Stimulated activated CD4-positive, alpha-beta T cell treated with anti-CD3 and anti-CD28 coated beads, Interleukin-4, amount 100 ng/mL, for 24 hours (primary cell): ENCODE measurements at regions not wholly inside any gene's neighbourhood (a gene's known extent, or its start where the extent isn't known, plus 50 kb on each side); places are given as distances from the start of the nearest gene placed in this dataset.
A peak's percentile ranks its signal among the peaks of the same experiment; 100 is the strongest.
"Not testable (repeated sequence)": the region's sequence is repeated elsewhere in the genome, so short reads cannot be mapped to it uniquely, and the experiment has no call there.

Source experiments
- DNase-seq: peaks from one replicate; pipeline ENCODE4 v3.0.0-alpha.2; 2020

GRCh38 chr3:30475038-30475808, 131.2 kb upstream of the TGFBR2 start:
- DNase-seq: peak; percentile 19

- DNase-seq: no peak
These were observed 130.6 kb upstream of the TGFBR2 start for GRCh38 chr3:30475809-30476178.

- no peak for DNase-seq
These were observed 129.9 kb upstream of the TGFBR2 start for GRCh38 chr3:30476368-30477084.

- DNase-seq: no peak
These were observed 129.1 kb upstream of the TGFBR2 start for GRCh38 chr3:30477149-30477921.

- DNase-seq: not testable (repeated sequence)
These were observed 126.7 kb upstream of the TGFBR2 start for GRCh38 chr3:30479737-30480136.

- DNase-seq: not testable (repeated sequence)
These were observed 126.2 kb upstream of the TGFBR2 start for GRCh38 chr3:30480156-30480555.

- no peak for DNase-seq
These were observed 125.8 kb upstream of the TGFBR2 start for GRCh38 chr3:30480587-30480986.

GRCh38 chr3:30481241-30481640, 125.2 kb upstream of the TGFBR2 start:
- no peak for DNase-seq

GRCh38 chr3:30484229-30484628, 122.2 kb upstream of the TGFBR2 start:
- DNase-seq: not testable (repeated sequence)

- no peak for DNase-seq
These were observed 120.0 kb upstream of the TGFBR2 start for GRCh38 chr3:30486368-30486767.

- DNase-seq: no peak
These were observed 118.2 kb upstream of the TGFBR2 start for GRCh38 chr3:30488070-30488756.

GRCh38 chr3:30492322-30493192, 113.8 kb upstream of the TGFBR2 start:
- no peak for DNase-seq

GRCh38 chr3:30493911-30494311, 112.5 kb upstream of the TGFBR2 start:
- DNase-seq: no peak

- DNase-seq: no peak
These were observed 111.0 kb upstream of the TGFBR2 start for GRCh38 chr3:30495172-30496065.

GRCh38 chr3:30496066-30496966, 110.1 kb upstream of the TGFBR2 start:
- no peak for DNase-seq

GRCh38 chr3:30498587-30498967, 107.8 kb upstream of the TGFBR2 start:
- DNase-seq: no peak

- DNase-seq: no peak
These were observed 105.6 kb upstream of the TGFBR2 start for GRCh38 chr3:30500666-30501399.

GRCh38 chr3:30501526-30501925, 104.9 kb upstream of the TGFBR2 start:
- DNase-seq: no peak
